Natural killer cell (primary cell): ENCODE measurements at regions not wholly inside any gene's neighbourhood (a gene's known extent, or its start where the extent isn't known, plus 50 kb on each side); places are given as distances from the start of the nearest gene placed in this dataset.

ENCODE experiments used
- ATAC-seq, 3 donors: fragments of 150-1000 bp in 2 of 3; fragments of 200-7000 bp in 1 of 3; cut with Tn5 transposase; 1 replicate in 1 of 3; 2 replicates in 2 of 3; pipeline ENCODE4 v1.10.0; 2021; ENCODE audit warnings: mild to moderate bottlenecking in 2 of 3, moderate library complexity in 2 of 3
- DNase-seq, 2 donors: peaks; one replicate each; pipeline versions ENCODE4 v3.0.0 to v3.0.0-alpha.2; 2013 to 2021; ENCODE audit warnings: mixed read lengths in 1 of 2
- H3K27ac ChIP-seq: one replicate; pipeline ENCODE4 v1.5.1; 2013; ENCODE audit warnings: mild to moderate bottlenecking, low read length
- H3K27me3 ChIP-seq: one replicate; pipeline ENCODE4 v1.6.1; 2013; ENCODE audit warnings: low read length; ENCODE audit not compliant: control insufficient read depth, insufficient read depth
- H3K36me3 ChIP-seq: one replicate; pipeline ENCODE4 v1.6.1; 2013; ENCODE audit warnings: low read length; ENCODE audit not compliant: control insufficient read depth, insufficient read depth
- H3K4me1 ChIP-seq: one replicate; pipeline ENCODE4 v1.6.1; 2013; ENCODE audit warnings: low read length; ENCODE audit not compliant: control insufficient read depth, insufficient read depth
- H3K4me3 ChIP-seq: one replicate; pipeline ENCODE4 v1.5.1; 2013; ENCODE audit warnings: low read length
- H3K9me3 ChIP-seq: one replicate; pipeline ENCODE4 v1.6.1; 2013; ENCODE audit warnings: low read length; ENCODE audit not compliant: control insufficient read depth, insufficient read depth
- H3K27ac Mint-ChIP-seq, 2 donors: one replicate each; pipeline ENCODE4 v1.8.0; 2022; ENCODE audit warnings: mild to moderate bottlenecking in 2 of 2, mixed read lengths in 2 of 2, moderate library complexity in 1 of 2
- H3K27me3 Mint-ChIP-seq, 2 donors: one replicate each; pipeline ENCODE4 v1.8.0; 2022; ENCODE audit warnings: low read depth in 2 of 2, mixed read lengths in 2 of 2
- H3K36me3 Mint-ChIP-seq: one replicate; pipeline ENCODE4 v1.8.0; 2022; ENCODE audit warnings: mixed read lengths
- H3K4me1 Mint-ChIP-seq, 2 donors: one replicate each; pipeline ENCODE4 v1.8.0; 2022; ENCODE audit warnings: mixed read lengths in 2 of 2
- H3K4me3 Mint-ChIP-seq: one replicate; pipeline ENCODE4 v1.8.0; 2022; ENCODE audit warnings: mild to moderate bottlenecking, moderate library complexity, mixed read lengths
- H3K9me3 Mint-ChIP-seq, 2 donors: one replicate each; pipeline ENCODE4 v1.8.0; 2022; ENCODE audit warnings: mixed read lengths in 2 of 2
- WGBS: methylation state at CpG from one replicate; pipeline ENCODE4 v1.1.7; 2013; ENCODE audit warnings: missing lambda C conversion rate; ENCODE audit not compliant: insufficient coverage; 5-methylcytosine and 5-hydroxymethylcytosine counted together
- intact Hi-C: fragments of 100-400 bp; cut with micrococcal nuclease; formaldehyde crosslinking; loops from one replicate; pipeline ENCODE4 v1.14.2; 2022
- TF ChIP-seq, protein P1 (sequence below): fragments of 200-600 bp; IDR thresholded peaks from one replicate; pipeline ENCODE4 v1.8.0; 2022; ENCODE audit warnings: antibody characterized with exemption

DNA sequence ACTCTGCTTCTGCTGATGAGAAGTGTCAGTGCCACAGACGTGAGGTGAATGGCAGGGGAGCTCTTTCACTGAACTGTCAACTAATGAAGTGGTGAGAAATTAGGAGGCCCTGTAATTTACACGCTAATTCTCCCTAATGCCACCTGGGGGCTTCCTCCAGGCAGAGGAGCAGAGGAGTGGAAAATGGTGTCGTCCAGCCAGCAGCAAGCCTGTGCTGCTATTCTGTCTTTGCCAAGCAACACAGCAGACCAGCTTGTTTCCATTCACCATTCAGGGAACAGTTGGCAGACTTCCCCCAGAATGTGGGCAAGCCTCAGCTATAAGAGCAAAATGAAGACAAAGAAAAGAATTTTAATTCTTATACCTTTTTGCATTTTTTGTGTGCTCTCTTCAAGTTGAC lies 245.2 kb upstream of the TET2 start:
- Histone ChIP-seq H3K4me3 (no peak overlapping the region), H3K4me1 (peaks cover 18% of the 10 kb centered on the region), H3K36me3 (no peaks in the 10 kb centered on the region), H3K27ac (peak overlapping the region; percentile 31), H3K27me3 (no peaks in the 10 kb centered on the region), H3K9me3 (no peaks in the 10 kb centered on the region)
- Mint-ChIP-seq H3K27ac (peak overlapping the region; percentile 82 to 86), H3K4me1 (peaks cover 59 to 64% of the 10 kb centered on the region in 2 donors), H3K4me3 (peak overlapping the region; percentile 63), H3K36me3 (no peaks in the 10 kb centered on the region), H3K27me3 (no peaks in the 10 kb centered on the region), H3K9me3 (peaks cover 0 to 7% of the 10 kb centered on the region in 2 donors)
- ATAC-seq (peak in 2 of 3 donors; percentile 2 to 4), DNase-seq (no peak)
- 47% methylated on average over 3 of the region's 3 CpGs for WGBS
- intact Hi-C loops, result no loop called here
- TF ChIP-seq, protein P1, sequence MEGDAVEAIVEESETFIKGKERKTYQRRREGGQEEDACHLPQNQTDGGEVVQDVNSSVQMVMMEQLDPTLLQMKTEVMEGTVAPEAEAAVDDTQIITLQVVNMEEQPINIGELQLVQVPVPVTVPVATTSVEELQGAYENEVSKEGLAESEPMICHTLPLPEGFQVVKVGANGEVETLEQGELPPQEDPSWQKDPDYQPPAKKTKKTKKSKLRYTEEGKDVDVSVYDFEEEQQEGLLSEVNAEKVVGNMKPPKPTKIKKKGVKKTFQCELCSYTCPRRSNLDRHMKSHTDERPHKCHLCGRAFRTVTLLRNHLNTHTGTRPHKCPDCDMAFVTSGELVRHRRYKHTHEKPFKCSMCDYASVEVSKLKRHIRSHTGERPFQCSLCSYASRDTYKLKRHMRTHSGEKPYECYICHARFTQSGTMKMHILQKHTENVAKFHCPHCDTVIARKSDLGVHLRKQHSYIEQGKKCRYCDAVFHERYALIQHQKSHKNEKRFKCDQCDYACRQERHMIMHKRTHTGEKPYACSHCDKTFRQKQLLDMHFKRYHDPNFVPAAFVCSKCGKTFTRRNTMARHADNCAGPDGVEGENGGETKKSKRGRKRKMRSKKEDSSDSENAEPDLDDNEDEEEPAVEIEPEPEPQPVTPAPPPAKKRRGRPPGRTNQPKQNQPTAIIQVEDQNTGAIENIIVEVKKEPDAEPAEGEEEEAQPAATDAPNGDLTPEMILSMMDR, result no peak

DNA sequence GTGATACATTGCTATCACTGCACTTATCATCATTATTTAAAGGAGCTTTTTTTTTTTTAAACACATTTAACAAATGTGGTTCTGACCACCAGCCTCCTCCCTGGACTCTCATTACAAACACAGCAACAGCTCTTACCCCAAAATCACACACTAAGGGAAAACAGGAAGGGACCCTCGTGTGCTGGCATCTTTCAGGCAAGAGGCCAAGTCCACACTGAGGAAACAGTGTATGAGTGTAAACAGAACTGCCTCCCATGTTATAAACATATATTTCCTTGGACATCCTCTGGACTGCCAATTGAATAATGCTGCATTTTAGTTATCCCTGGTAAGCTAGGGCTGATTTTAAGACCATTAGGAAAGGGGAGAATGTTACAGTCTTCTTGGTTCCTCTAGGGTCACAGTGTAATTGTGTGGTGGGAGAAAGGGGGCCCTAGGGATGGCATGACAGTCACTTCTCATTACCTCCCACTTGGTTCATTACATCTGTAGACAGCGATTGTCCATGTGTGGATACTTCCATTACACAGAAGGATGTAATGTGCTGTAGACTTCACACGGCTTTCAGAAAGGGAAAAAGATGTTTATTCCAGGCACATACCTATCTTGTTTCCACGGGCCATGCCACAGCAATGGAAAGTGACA lies 244.6 kb upstream of the TET2 start:
- WGBS, result 100% methylated on average over 2 of the region's 4 CpGs
- H3K36me3 Mint-ChIP-seq, result no peaks in the 10 kb centered on the region
- Histone ChIP-seq H3K4me1 (peaks cover 18% of the 10 kb centered on the region), H3K27me3 (no peaks in the 10 kb centered on the region), H3K36me3 (no peaks in the 10 kb centered on the region), H3K4me3 (no peak overlapping the region), H3K27ac (peak overlapping the region; percentile 14), H3K9me3 (no peaks in the 10 kb centered on the region)
- TF ChIP-seq, protein P1, result no peak
- peak overlapping the region; percentile 63 for H3K4me3 Mint-ChIP-seq
- peaks cover 0 to 7% of the 10 kb centered on the region in 2 donors for H3K9me3 Mint-ChIP-seq
- intact Hi-C loops, result no loop called here
- peaks cover 53 to 64% of the 10 kb centered on the region in 2 donors for H3K4me1 Mint-ChIP-seq
- DNase-seq (no peak), ATAC-seq (peak in 1 of 3 donors; percentile 12)
- H3K27ac Mint-ChIP-seq, result peak overlapping the region; percentile 82 to 86
- H3K27me3 Mint-ChIP-seq, result no peaks in the 10 kb centered on the region

DNA sequence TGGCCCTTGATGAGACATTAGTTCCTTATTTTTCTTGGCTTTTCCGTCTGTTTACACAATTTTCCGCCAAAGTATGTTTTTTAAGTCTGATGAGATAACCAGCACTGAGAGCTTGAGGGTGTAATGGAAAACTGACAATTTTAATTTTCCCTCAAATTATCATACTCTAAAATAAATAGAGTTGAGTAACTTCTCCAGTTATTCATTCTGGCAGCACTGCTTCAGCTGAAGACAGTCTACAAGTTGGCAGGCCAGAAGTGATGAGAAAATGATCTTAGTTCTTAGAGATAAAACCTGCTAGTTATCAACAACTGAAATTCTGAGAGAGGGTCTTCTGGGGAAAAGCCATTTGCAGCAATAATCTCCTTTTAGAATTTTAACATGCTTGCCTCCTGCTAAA lies 241.6 kb upstream of the TET2 start:
- Histone ChIP-seq H3K27ac (no peak overlapping the region), H3K36me3 (no peaks in the 10 kb centered on the region), H3K9me3 (no peaks in the 10 kb centered on the region), H3K4me3 (no peak overlapping the region), H3K4me1 (peaks cover 11% of the 10 kb centered on the region), H3K27me3 (no peaks in the 10 kb centered on the region)
- intact Hi-C loops, result no loop called here
- ATAC-seq (no peak), DNase-seq (no peak)
- H3K36me3 Mint-ChIP-seq, result no peaks in the 10 kb centered on the region
- no peaks in the 10 kb centered on the region for H3K9me3 Mint-ChIP-seq
- no peak overlapping the region for H3K27ac Mint-ChIP-seq
- TF ChIP-seq, protein P1, result no peak
- H3K4me1 Mint-ChIP-seq, result peaks cover 32 to 48% of the 10 kb centered on the region in 2 donors
- H3K4me3 Mint-ChIP-seq, result no peak overlapping the region
- H3K27me3 Mint-ChIP-seq, result no peaks in the 10 kb centered on the region
- WGBS, result 100% methylated on average over 2 of the region's 2 CpGs

DNA sequence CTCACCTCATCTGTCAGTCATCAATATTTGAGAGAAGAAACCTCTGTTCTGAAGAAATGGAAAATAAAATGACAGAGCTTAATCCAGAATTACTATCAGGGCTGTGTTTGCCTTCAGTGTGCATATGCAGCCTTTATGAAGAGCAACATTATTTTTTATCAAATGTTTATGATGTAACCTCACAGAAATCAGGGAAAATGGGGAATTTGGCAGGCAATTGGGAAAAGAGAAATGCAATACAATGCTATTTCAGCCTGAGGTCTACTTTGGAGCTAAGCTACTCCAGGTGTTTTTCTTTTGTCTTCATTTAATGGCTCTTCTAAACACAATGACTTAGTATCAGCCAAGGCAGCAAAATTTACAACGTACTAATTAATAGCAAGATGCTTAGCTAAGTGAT lies 241.1 kb upstream of the TET2 start:
- no CpG with 5 or more reads among the region's 1 CpG for WGBS
- no peak for ATAC-seq
- intact Hi-C loops, result no loop called here

More for the DNA sequence above, 241.1 kb upstream of the TET2 start:
- Mint-ChIP-seq H3K36me3 (no peaks in the 10 kb centered on the region), H3K9me3 (no peaks in the 10 kb centered on the region), H3K27me3 (no peaks in the 10 kb centered on the region), H3K4me1 (peaks cover 29 to 44% of the 10 kb centered on the region in 2 donors), H3K4me3 (no peak overlapping the region), H3K27ac (no peak overlapping the region)
- H3K4me3 ChIP-seq, result no peak overlapping the region
- no peaks in the 10 kb centered on the region for H3K9me3 ChIP-seq
- no peaks in the 10 kb centered on the region for H3K27me3 ChIP-seq
- peaks cover 11% of the 10 kb centered on the region for H3K4me1 ChIP-seq
- no peak overlapping the region for H3K27ac ChIP-seq
- TF ChIP-seq, protein P1, result no peak
- no peaks in the 10 kb centered on the region for H3K36me3 ChIP-seq
- no peak for DNase-seq
